ENCODE measurements at regions not wholly inside any gene's neighbourhood (a gene's known extent, or its start where the extent isn't known, plus 50 kb on each side); places are given as distances from the start of the nearest gene placed in this dataset.

GRCh38 chr18:77765468-77765867, 515.8 kb downstream of the GALR1 start:
- no peak for DNase-seq

- DNase-seq = no peak
These were observed 516.8 kb downstream of the GALR1 start for GRCh38 chr18:77766421-77766820.

GRCh38 chr18:77772177-77772576, 522.5 kb downstream of the GALR1 start:
- DNase-seq = no peak

GRCh38 chr18:77776104-77776503, 526.5 kb downstream of the GALR1 start:
- no peak for DNase-seq

- no peak for DNase-seq
These were observed 527.5 kb downstream of the GALR1 start for GRCh38 chr18:77777163-77777562.

GRCh38 chr18:77784759-77785379, 535.2 kb downstream of the GALR1 start:
- DNase-seq = no peak

- no peak for DNase-seq
These were observed 535.8 kb downstream of the GALR1 start for GRCh38 chr18:77785415-77785975.

- DNase-seq = no peak
These were observed 553.4 kb downstream of the GALR1 start for GRCh38 chr18:77803024-77803423.

- no peak for DNase-seq
These were observed 554.7 kb downstream of the GALR1 start for GRCh38 chr18:77804382-77804781.

- DNase-seq = no peak
These were observed 558.0 kb downstream of the GALR1 start for GRCh38 chr18:77807650-77808049.

- DNase-seq = no peak
These were observed 561.9 kb downstream of the GALR1 start for GRCh38 chr18:77811503-77811902.

- DNase-seq = no peak
These were observed 566.2 kb downstream of the GALR1 start for GRCh38 chr18:77815666-77816338.

- no peak for DNase-seq
These were observed 568.7 kb downstream of the GALR1 start for GRCh38 chr18:77818328-77818727.

GRCh38 chr18:77820472-77820871, 570.8 kb downstream of the GALR1 start:
- no peak for DNase-seq

- no peak for DNase-seq
These were observed 572.2 kb downstream of the GALR1 start for GRCh38 chr18:77821892-77822291.

GRCh38 chr18:77822632-77823031, 573.0 kb downstream of the GALR1 start:
- DNase-seq = no peak

GRCh38 chr18:77833807-77834206, 584.2 kb downstream of the GALR1 start:
- no peak for DNase-seq

- DNase-seq = no peak
These were observed 602.2 kb downstream of the GALR1 start for GRCh38 chr18:77851802-77852201.

- no peak for DNase-seq
These were observed 604.2 kb downstream of the GALR1 start for GRCh38 chr18:77853859-77854258.

- DNase-seq = no peak
These were observed 608.3 kb downstream of the GALR1 start for GRCh38 chr18:77857678-77858655.

- DNase-seq = no peak
These were observed 610.0 kb downstream of the GALR1 start for GRCh38 chr18:77859634-77860033.

- no peak for DNase-seq
These were observed 612.6 kb downstream of the GALR1 start for GRCh38 chr18:77862066-77862757.

- DNase-seq = no peak
These were observed 616.2 kb downstream of the GALR1 start for GRCh38 chr18:77865853-77866252.
